ENCODE measurements at regions not wholly inside any gene's neighbourhood (a gene's known extent, or its start where the extent isn't known, plus 50 kb on each side); places are given as distances from the start of the nearest gene placed in this dataset.

GRCh38 chr2:76381624-76382023 lies 670.9 kb upstream of the GCFC2 start:
- TF ChIP-seq CTCF (IDR thresholded peaks at IDR 0.05) (no peak), EZH2phosphoT487 (IDR thresholded peaks at IDR 0.05; ENCODE audit: borderline replicate concordance, low read depth) (no peak), SIN3A (IDR thresholded peaks at IDR 0.05; ENCODE audit: borderline replicate concordance, low read depth, low read length) (no peak), PBX3 (IDR thresholded peaks at IDR 0.05) (no peak), RAD21 (IDR thresholded peaks at IDR 0.05; ENCODE audit: low read length) (peak; percentile 13; the same call in 1 of the 2 replicates), RFX5 (IDR thresholded peaks at IDR 0.05; ENCODE audit: low read length) (no peak), YY1 (IDR thresholded peaks at IDR 0.05; ENCODE audit: low read depth) (no peak)
